GM23338 (cell line): ENCODE measurements at regions not wholly inside any gene's neighbourhood (a gene's known extent, or its start where the extent isn't known, plus 50 kb on each side); places are given as distances from the start of the nearest gene placed in this dataset.
"Not testable (repeated sequence)": the region's sequence is repeated elsewhere in the genome, so short reads cannot be mapped to it uniquely, and the experiment has no call there.

ENCODE experiments used
- ATAC-seq: fragments of 200-7000 bp; cut with Tn5 transposase; 3 replicates; pipeline ENCODE4 v1.9.1; 2020
- DNase-seq: peaks from one replicate; pipeline ENCODE4 v3.0.0-alpha.2; 2015; ENCODE audit warnings: low spot score
- H2AFZ ChIP-seq: fragments of 200-600 bp; sonication (generic); 2 replicates; pipeline ENCODE4 v1.8.0; 2016; ENCODE audit warnings: antibody characterized with exemption, mild to moderate bottlenecking, moderate library complexity
- H3F3A ChIP-seq: fragments of 200-600 bp; sonication (generic); replicated peaks from 2 replicates; pipeline ENCODE4 v1.8.0; 2017; ENCODE audit warnings: antibody characterized with exemption, mixed run types, low read depth
- H3K27ac ChIP-seq: fragments of 200-600 bp; sonication (generic); 2 replicates; pipeline ENCODE4 v1.6.1; 2016; ENCODE audit warnings: low read depth
- H3K27me3 ChIP-seq: fragments of 200-600 bp; sonication (generic); 2 replicates; pipeline ENCODE4 v1.8.0; 2016; ENCODE audit warnings: mild to moderate bottlenecking, mixed run types, moderate library complexity; ENCODE audit not compliant: insufficient read depth
- H3K36me3 ChIP-seq: fragments of 200-600 bp; sonication (generic); 2 replicates; pipeline ENCODE4 v1.8.0; 2016; ENCODE audit warnings: mild to moderate bottlenecking; ENCODE audit not compliant: insufficient read depth
- H3K4me1 ChIP-seq: fragments of 200-600 bp; sonication (generic); 2 replicates; pipeline ENCODE4 v1.8.0; 2016; ENCODE audit warnings: mild to moderate bottlenecking, moderate library complexity; ENCODE audit not compliant: insufficient read depth
- H3K4me2 ChIP-seq: fragments of 200-600 bp; sonication (generic); 2 replicates; pipeline ENCODE4 v1.7.1; 2017; ENCODE audit warnings: mixed run types
- H3K4me3 ChIP-seq: fragments of 200-600 bp; sonication (generic); 2 replicates; pipeline ENCODE4 v1.6.1; 2016; ENCODE audit warnings: mixed run types
- H3K79me2 ChIP-seq: fragments of 200-600 bp; sonication (generic); replicated peaks from 2 replicates; pipeline ENCODE4 v1.8.0; 2017; ENCODE audit warnings: mild to moderate bottlenecking; ENCODE audit not compliant: insufficient read depth
- H3K9me2 ChIP-seq: fragments of 200-600 bp; sonication (generic); 2 replicates; pipeline ENCODE4 v1.8.0; 2017; ENCODE audit not compliant: insufficient read depth
- H4K20me1 ChIP-seq: fragments of 200-600 bp; sonication (generic); replicated peaks from 2 replicates; pipeline ENCODE4 v1.8.0; 2017; ENCODE audit warnings: mild to moderate bottlenecking; ENCODE audit not compliant: insufficient read depth
- H3K27ac Mint-ChIP-seq: 2 replicates; pipeline ENCODE4 v1.8.0; 2020; ENCODE audit warnings: inconsistent platforms, mild to moderate bottlenecking, moderate library complexity, mixed read lengths
- H3K27me3 Mint-ChIP-seq: 3 replicates; pipeline ENCODE4 v1.8.0; 2022; ENCODE audit warnings: low read depth, mild to moderate bottlenecking, moderate library complexity, mixed read lengths, inconsistent platforms; ENCODE audit not compliant: insufficient read depth, poor library complexity
- H3K36me3 Mint-ChIP-seq: 3 replicates; pipeline ENCODE4 v1.8.0; 2021; ENCODE audit warnings: low read depth, mild to moderate bottlenecking, inconsistent platforms, moderate library complexity, mixed read lengths
- H3K4me1 Mint-ChIP-seq: 3 replicates; pipeline ENCODE4 v1.8.0; 2020; ENCODE audit warnings: mild to moderate bottlenecking, inconsistent platforms, mixed read lengths
- H3K4me3 Mint-ChIP-seq: 3 replicates; pipeline ENCODE4 v1.8.0; 2021; ENCODE audit warnings: moderate library complexity, mild to moderate bottlenecking, inconsistent platforms, mixed read lengths
- H3K9me3 Mint-ChIP-seq: 3 replicates; pipeline ENCODE4 v1.8.0; 2020; ENCODE audit warnings: moderate library complexity, mild to moderate bottlenecking, inconsistent platforms, mixed read lengths

- not testable (repeated sequence) for ATAC-seq, H3K36me3 Mint-ChIP-seq, H3K27ac ChIP-seq
Observed at GRCh38 chr7:63617595-63617994, 381.1 kb upstream of the ZNF722 start.

DNA sequence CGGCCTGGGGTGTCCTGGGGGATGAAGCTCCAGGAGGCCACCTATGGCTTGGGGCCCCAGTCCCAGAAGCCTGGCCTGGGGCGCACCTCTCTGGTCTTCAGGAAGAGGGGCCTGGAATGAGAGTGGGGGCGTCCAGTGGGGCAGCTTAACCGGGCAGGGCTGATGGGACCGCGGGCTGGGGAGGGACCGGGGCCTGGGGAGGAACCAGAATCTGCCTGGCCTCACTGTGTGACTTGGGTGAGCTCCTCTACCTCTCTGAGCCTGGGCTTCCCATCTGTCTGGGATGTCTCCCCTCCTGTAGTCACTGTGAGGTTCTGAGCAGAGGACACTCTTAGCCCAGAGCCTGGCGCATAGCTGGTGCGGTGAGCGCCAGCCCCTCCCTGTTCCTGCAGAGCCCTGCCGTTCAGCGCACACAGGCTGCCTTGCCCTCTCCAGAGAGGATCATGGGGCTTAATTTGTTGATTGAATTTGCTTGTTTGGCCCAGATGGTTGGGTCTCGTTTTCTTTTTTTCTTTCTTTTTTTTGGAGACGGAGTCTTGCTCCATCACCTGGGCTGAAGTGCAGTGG lies 378.4 kb upstream of the ZNF722 start:
- ATAC-seq, H3K79me2 ChIP-seq, H3K27me3 ChIP-seq, H3K36me3 ChIP-seq, H2AFZ ChIP-seq, H3K4me1 ChIP-seq, H3F3A ChIP-seq, H3K4me3 ChIP-seq, H3K27ac Mint-ChIP-seq, H3K4me3 Mint-ChIP-seq, H3K4me1 Mint-ChIP-seq, H3K27me3 Mint-ChIP-seq, DNase-seq, H3K9me3 Mint-ChIP-seq, H3K27ac ChIP-seq, H4K20me1 ChIP-seq, H3K4me2 ChIP-seq, H3K36me3 Mint-ChIP-seq, H3K9me2 ChIP-seq: not testable (repeated sequence)

More at GRCh38 chr7:63617595-63617994, 381.1 kb upstream of the ZNF722 start:
- H3F3A ChIP-seq, H3K4me1 ChIP-seq, H3K4me1 Mint-ChIP-seq, H3K4me2 ChIP-seq, DNase-seq, H3K4me3 Mint-ChIP-seq, H3K36me3 ChIP-seq, H3K4me3 ChIP-seq, H3K9me3 Mint-ChIP-seq, H2AFZ ChIP-seq, H3K27ac Mint-ChIP-seq, H3K27me3 Mint-ChIP-seq, H3K79me2 ChIP-seq, H3K27me3 ChIP-seq, H3K9me2 ChIP-seq, H4K20me1 ChIP-seq: not testable (repeated sequence)

DNA sequence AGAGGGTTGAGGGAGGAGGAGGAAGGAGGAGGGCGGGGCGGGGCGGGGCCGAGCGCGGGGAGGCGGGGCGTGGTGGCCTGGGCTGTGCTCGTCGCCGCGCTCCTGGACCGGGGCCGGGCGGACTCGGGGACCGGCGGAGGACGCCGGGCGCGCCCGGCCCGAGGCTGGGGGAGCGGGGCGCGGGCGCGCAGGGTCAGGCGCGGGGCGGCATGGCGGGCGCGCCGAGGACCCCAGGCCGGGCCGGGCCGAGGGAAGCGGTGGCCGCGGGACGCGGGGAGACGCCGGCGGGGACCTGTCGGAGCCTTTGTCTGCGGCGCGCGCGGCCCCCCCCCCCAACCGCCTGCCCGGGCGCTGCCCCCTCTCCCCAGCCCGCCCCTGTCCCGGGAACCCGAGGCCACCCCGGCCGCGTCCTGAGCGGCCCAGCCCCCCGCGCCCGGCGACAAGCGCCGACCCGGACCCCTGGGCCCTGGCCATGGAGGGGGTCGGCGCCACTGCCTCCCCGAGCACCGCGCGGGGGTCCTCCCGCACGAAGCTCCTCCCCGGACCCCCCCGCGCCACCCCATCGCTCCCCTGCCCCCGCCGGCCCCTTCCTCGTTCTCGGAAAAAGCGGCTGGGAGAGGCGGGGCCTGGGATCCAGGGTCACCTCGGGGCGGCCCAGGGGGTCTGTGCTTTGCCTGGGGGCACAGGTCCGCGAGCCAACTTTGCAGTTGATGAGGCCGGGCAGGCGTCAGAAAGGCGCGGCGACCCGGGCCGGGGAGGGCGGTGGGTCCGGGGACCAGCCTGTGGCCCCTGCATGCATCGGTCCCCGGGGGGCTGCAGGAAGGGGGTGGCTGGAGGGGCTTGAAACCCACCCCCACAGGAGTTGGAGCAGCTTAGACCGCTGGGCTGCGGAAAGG lies 370.8 kb upstream of the ZNF722 start:
- not testable (repeated sequence) for H3K79me2 ChIP-seq, H3K36me3 ChIP-seq, H3K9me2 ChIP-seq, H3K4me1 ChIP-seq, H3K4me3 ChIP-seq, H3K4me1 Mint-ChIP-seq, H3K27ac ChIP-seq, H3K36me3 Mint-ChIP-seq, H3F3A ChIP-seq, H3K4me3 Mint-ChIP-seq, H3K4me2 ChIP-seq, H3K27me3 ChIP-seq, H3K27ac Mint-ChIP-seq, DNase-seq, H4K20me1 ChIP-seq, H2AFZ ChIP-seq, ATAC-seq, H3K9me3 Mint-ChIP-seq, H3K27me3 Mint-ChIP-seq

- not testable (repeated sequence) for ATAC-seq, H3K27me3 ChIP-seq, H3K4me3 Mint-ChIP-seq, H3K27me3 Mint-ChIP-seq, H3F3A ChIP-seq, H3K36me3 Mint-ChIP-seq, H3K4me1 Mint-ChIP-seq, H3K9me2 ChIP-seq, H3K27ac ChIP-seq, H3K79me2 ChIP-seq, H3K4me2 ChIP-seq, H3K9me3 Mint-ChIP-seq, H3K27ac Mint-ChIP-seq, H4K20me1 ChIP-seq, H3K4me1 ChIP-seq, H3K36me3 ChIP-seq, H2AFZ ChIP-seq, H3K4me3 ChIP-seq, DNase-seq
Observed at GRCh38 chr7:63629024-63629423, 369.6 kb upstream of the ZNF722 start.

GRCh38 chr7:63636585-63636984 lies 362.1 kb upstream of the ZNF722 start:
- H3K27ac ChIP-seq, H3K27ac Mint-ChIP-seq, H3K4me2 ChIP-seq, H3K4me3 ChIP-seq, H3F3A ChIP-seq, H3K79me2 ChIP-seq, ATAC-seq, H3K4me3 Mint-ChIP-seq, H2AFZ ChIP-seq, H3K9me2 ChIP-seq, H3K36me3 ChIP-seq, H3K4me1 ChIP-seq, H4K20me1 ChIP-seq, H3K9me3 Mint-ChIP-seq, DNase-seq, H3K27me3 Mint-ChIP-seq, H3K4me1 Mint-ChIP-seq, H3K27me3 ChIP-seq, H3K36me3 Mint-ChIP-seq: not testable (repeated sequence)

DNA sequence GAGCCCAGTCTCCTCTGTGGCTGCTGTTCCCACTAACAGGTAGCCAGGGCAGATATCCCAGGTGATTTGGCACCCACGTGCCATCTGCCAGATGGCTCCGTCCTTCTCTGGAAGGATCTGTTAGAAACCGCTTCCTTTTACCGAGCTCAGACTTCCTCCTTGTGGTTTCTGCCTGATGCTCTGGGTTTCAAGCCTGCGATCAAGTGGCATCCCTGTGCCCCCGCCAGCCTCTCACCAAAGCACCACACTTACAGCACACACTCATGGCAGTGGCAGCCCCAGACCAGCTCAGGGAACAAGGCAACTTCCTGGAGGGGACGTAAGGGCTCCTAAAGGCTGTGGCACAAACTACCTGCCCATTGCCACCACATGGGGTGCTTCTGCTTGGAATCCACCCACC lies 333.1 kb upstream of the ZNF722 start:
- H4K20me1 ChIP-seq, H3K27ac Mint-ChIP-seq, H3K9me2 ChIP-seq, H2AFZ ChIP-seq, H3F3A ChIP-seq, H3K4me3 ChIP-seq, H3K4me3 Mint-ChIP-seq, H3K36me3 Mint-ChIP-seq, H3K79me2 ChIP-seq, DNase-seq, H3K4me1 ChIP-seq, H3K4me1 Mint-ChIP-seq, H3K27ac ChIP-seq, H3K27me3 Mint-ChIP-seq, H3K27me3 ChIP-seq, H3K4me2 ChIP-seq, H3K36me3 ChIP-seq, ATAC-seq: not testable (repeated sequence)
- peaks cover 13% of the 10 kb centered on the region for H3K9me3 Mint-ChIP-seq
